Neural cell (in vitro differentiated cells): ENCODE measurements at regions not wholly inside any gene's neighbourhood (a gene's known extent, or its start where the extent isn't known, plus 50 kb on each side); places are given as distances from the start of the nearest gene placed in this dataset.

Experiments
- H2AFZ ChIP-seq: fragments of 200-600, 300-800 bp; sonication (generic), shearing (Covaris generic); 2 replicates; pipeline ENCODE4 v1.6.0; 2014; ENCODE audit warnings: low read depth, mild to moderate bottlenecking, antibody characterized with exemption, low read length, moderate library complexity
- H3F3A ChIP-seq: fragments of 200-600 bp; shearing (Covaris generic); 2 replicates; pipeline ENCODE4 v1.6.1; 2016; ENCODE audit warnings: mild to moderate bottlenecking, moderate library complexity, mixed read lengths, antibody characterized with exemption, low read length; ENCODE audit not compliant: insufficient read depth, poor library complexity, severe bottlenecking
- H3K27ac ChIP-seq: fragments of 200-600, 300-800 bp; sonication (generic), shearing (Covaris generic); 2 replicates; pipeline ENCODE4 v1.5.1; 2014; ENCODE audit warnings: mild to moderate bottlenecking, low read length, moderate library complexity
- H3K27me3 ChIP-seq: fragments of 300-800, 200-600 bp; sonication (generic), shearing (Covaris generic); 2 replicates; pipeline ENCODE4 v1.6.0; 2014; ENCODE audit warnings: mild to moderate bottlenecking, low read depth, low read length, moderate library complexity; ENCODE audit not compliant: insufficient read depth
- H3K36me3 ChIP-seq: fragments of 300-800, 200-600 bp; sonication (generic), shearing (Covaris generic); 2 replicates; pipeline ENCODE4 v1.5.1; 2014; ENCODE audit warnings: mild to moderate bottlenecking, antibody characterized with exemption, low read length, moderate library complexity; ENCODE audit not compliant: insufficient read depth
- H3K4me2 ChIP-seq: fragments of 300-800, 200-600 bp; sonication (generic), shearing (Covaris generic); 2 replicates; pipeline ENCODE4 v1.6.0; 2014; ENCODE audit warnings: mild to moderate bottlenecking, low read length
- H3K4me3 ChIP-seq: fragments of 300-800, 200-600 bp; sonication (generic), shearing (Covaris generic); 2 replicates; pipeline ENCODE4 v1.5.1; 2014; ENCODE audit warnings: mild to moderate bottlenecking, low read length, moderate library complexity
- H3K79me2 ChIP-seq: fragments of 200-600 bp; shearing (Covaris generic); replicated peaks from 2 replicates; pipeline ENCODE4 v1.6.0; 2014; ENCODE audit warnings: mild to moderate bottlenecking, low read length, moderate library complexity; ENCODE audit not compliant: insufficient read depth
- H3K9ac ChIP-seq: fragments of 300-800, 200-600 bp; sonication (generic), shearing (Covaris generic); 2 replicates; pipeline ENCODE4 v1.6.1; 2016; ENCODE audit warnings: mild to moderate bottlenecking, low read length, mixed read lengths
- H3K9me2 ChIP-seq: fragments of 200-600 bp; shearing (Covaris generic); 2 replicates; pipeline ENCODE4 v1.6.1; 2016; ENCODE audit warnings: mild to moderate bottlenecking, low read length, mixed read lengths; ENCODE audit not compliant: insufficient read depth
- H3K9me3 ChIP-seq: fragments of 200-600, 300-800 bp; sonication (generic), shearing (Covaris generic); 2 replicates; pipeline ENCODE4 v1.6.1; 2016; ENCODE audit warnings: mild to moderate bottlenecking, mixed run types, low read length, moderate library complexity, mixed read lengths
- H4K20me1 ChIP-seq: fragments of 200-600 bp; shearing (Covaris generic); 2 replicates; pipeline ENCODE4 v1.6.1; 2016; ENCODE audit warnings: mild to moderate bottlenecking, mixed run types; ENCODE audit not compliant: insufficient read depth
- CTCF ChIP-seq: fragments of 450-650 bp; IDR thresholded peaks from 2 replicates; pipeline ENCODE4 v1.5.1; 2014; ENCODE audit warnings: antibody characterized with exemption, mild to moderate bottlenecking, moderate library complexity; ENCODE audit not compliant: poor library complexity, severe bottlenecking
- EP300 ChIP-seq: fragments of 450-650 bp; conservative IDR thresholded peaks from 2 replicates; pipeline ENCODE4 v1.6.1; 2014; ENCODE audit warnings: antibody characterized with exemption, mild to moderate bottlenecking, moderate library complexity; ENCODE audit not compliant: poor library complexity, severe bottlenecking
- EZH2 ChIP-seq: fragments of 200-600, 300-800 bp; shearing (Covaris generic), sonication (generic); IDR thresholded peaks from 2 replicates; pipeline ENCODE4 v1.6.1; 2014; ENCODE audit warnings: antibody characterized with exemption, low read length, borderline replicate concordance, mild to moderate bottlenecking; ENCODE audit not compliant: insufficient read depth, poor library complexity, severe bottlenecking
- MXI1 ChIP-seq: fragments of 450-650 bp; conservative IDR thresholded peaks from 2 replicates; pipeline ENCODE4 v1.6.1; 2014; ENCODE audit warnings: antibody characterized with exemption, mild to moderate bottlenecking; ENCODE audit not compliant: poor library complexity, severe bottlenecking
- POLR2AphosphoS5 ChIP-seq: IDR thresholded peaks from 2 replicates; pipeline ENCODE4 v1.6.1; 2012
- RAD21 ChIP-seq: fragments of 450-650 bp; conservative IDR thresholded peaks from 2 replicates; pipeline ENCODE4 v1.6.1; 2014; ENCODE audit warnings: antibody characterized with exemption, mild to moderate bottlenecking, moderate library complexity
- REST ChIP-seq: IDR thresholded peaks from 2 replicates; pipeline ENCODE4 v1.6.1; 2012; ENCODE audit warnings: borderline replicate concordance
- SMC3 ChIP-seq: fragments of 450-650 bp; conservative IDR thresholded peaks from 2 replicates; pipeline ENCODE4 v1.6.1; 2014; ENCODE audit warnings: antibody characterized with exemption, mild to moderate bottlenecking, moderate library complexity; ENCODE audit not compliant: poor library complexity
- TAF1 ChIP-seq: IDR thresholded peaks from 2 replicates; pipeline ENCODE4 v1.6.1; 2012; ENCODE audit warnings: low read depth

- Histone ChIP-seq H3F3A (no peaks in the 10 kb centered on the region), H3K36me3 (no peaks in the 10 kb centered on the region), H3K27ac (no peak overlapping the region), H4K20me1 (no peaks in the 10 kb centered on the region), H3K27me3 (no peaks in the 10 kb centered on the region), H3K4me2 (no peak overlapping the region), H3K9me2 (no peaks in the 10 kb centered on the region), H2AFZ (no peak overlapping the region), H3K9ac (no peak overlapping the region), H3K9me3 (no peaks in the 10 kb centered on the region), H3K79me2 (no peaks in the 10 kb centered on the region), H3K4me3 (no peak overlapping the region)
- TF ChIP-seq MXI1, result no peak
- TF ChIP-seq RAD21, result no peak
- no peak for TF ChIP-seq TAF1
- TF ChIP-seq POLR2AphosphoS5, result no peak
- no peak for TF ChIP-seq CTCF
- no peak for TF ChIP-seq SMC3
- no peak for TF ChIP-seq REST
- TF ChIP-seq EZH2, result no peak
- TF ChIP-seq EP300, result no peak
These were observed 606.3 kb upstream of the FZD8 start for GRCh38 chr10:36248304-36248981.

DNA sequence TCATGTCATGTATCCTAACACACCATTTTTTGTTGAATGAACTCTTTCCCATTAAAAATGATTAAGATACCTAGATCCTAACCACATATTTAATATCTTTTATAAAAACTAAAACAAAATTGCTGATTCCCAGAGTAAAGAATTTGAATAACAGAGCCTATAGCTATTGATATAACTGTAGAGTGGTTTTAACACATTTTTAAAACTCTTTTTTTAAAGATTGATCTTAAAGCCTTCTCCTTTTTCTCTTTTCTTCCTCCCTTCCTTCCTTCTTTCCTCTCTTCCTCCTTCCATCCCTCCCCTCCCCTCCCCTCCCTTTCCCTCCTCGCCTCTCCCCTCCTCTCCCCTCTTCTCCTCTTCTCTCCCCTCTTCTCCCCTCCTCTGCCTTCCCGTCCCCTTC is 605.4 kb upstream of the FZD8 start:
- Histone ChIP-seq H2AFZ (no peak overlapping the region), H3K4me2 (no peak overlapping the region)

More for the DNA sequence above, 605.4 kb upstream of the FZD8 start:
- no peaks in the 10 kb centered on the region for H4K20me1 ChIP-seq
- no peak overlapping the region for H3K27ac ChIP-seq
- no peaks in the 10 kb centered on the region for H3F3A ChIP-seq
- H3K36me3 ChIP-seq, result no peaks in the 10 kb centered on the region
- no peak overlapping the region for H3K9ac ChIP-seq
- no peaks in the 10 kb centered on the region for H3K27me3 ChIP-seq
- no peaks in the 10 kb centered on the region for H3K9me2 ChIP-seq
- no peaks in the 10 kb centered on the region for H3K9me3 ChIP-seq
- H3K4me3 ChIP-seq, result no peak overlapping the region
- no peak for TF ChIP-seq RAD21
- TF ChIP-seq EP300, result no peak
- no peak for TF ChIP-seq EZH2
- no peak for TF ChIP-seq REST
- no peak for TF ChIP-seq MXI1
- H3K79me2 ChIP-seq, result no peaks in the 10 kb centered on the region
